ENCODE measurements at regions not wholly inside any gene's neighbourhood (a gene's known extent, or its start where the extent isn't known, plus 50 kb on each side); places are given as distances from the start of the nearest gene placed in this dataset.

GRCh38 chr6:113281014-113281413, 576.1 kb upstream of the MARCKS start:
- Mint-ChIP-seq H3K27me3 (no peaks in the 10 kb centered on the region), H3K9me3 (peaks cover 10% of the 10 kb centered on the region), H3K4me3 (no peak overlapping the region), H3K27ac (no peak overlapping the region), H3K36me3 (ENCODE audit: low read depth) (no peaks in the 10 kb centered on the region), H3K4me1 (ENCODE audit: low read depth) (no peaks in the 10 kb centered on the region)

DNA sequence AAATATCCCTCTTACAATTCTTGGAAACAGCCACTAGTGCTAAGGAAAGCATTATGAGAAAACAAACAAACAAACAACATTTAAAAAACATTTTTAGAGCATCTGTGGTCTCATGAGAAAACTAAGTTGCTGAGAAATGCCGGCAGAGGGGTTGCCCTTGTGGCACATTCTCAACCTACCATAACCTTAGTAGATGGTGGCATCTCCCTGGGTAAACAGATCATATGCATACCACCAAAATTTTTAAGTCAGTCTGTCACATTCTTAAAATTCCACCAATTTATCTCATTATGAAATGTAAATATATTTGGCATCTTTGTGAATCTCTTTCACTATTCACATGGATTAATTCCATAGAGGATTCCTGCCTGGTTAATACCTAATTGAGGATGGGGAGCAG, 575.7 kb upstream of the MARCKS start:
- Mint-ChIP-seq H3K27me3 (no peaks in the 10 kb centered on the region), H3K4me3 (no peak overlapping the region), H3K9me3 (peaks cover 10% of the 10 kb centered on the region), H3K4me1 (ENCODE audit: low read depth) (no peaks in the 10 kb centered on the region), H3K36me3 (ENCODE audit: low read depth) (no peaks in the 10 kb centered on the region), H3K27ac (no peak overlapping the region)

- H3K9me3 Mint-ChIP-seq: peaks cover 6% of the 10 kb centered on the region
- no peak overlapping the region for H3K4me3 Mint-ChIP-seq
- no peak overlapping the region for H3K27ac Mint-ChIP-seq
- H3K4me1 Mint-ChIP-seq (ENCODE audit: low read depth): no peaks in the 10 kb centered on the region
- no peaks in the 10 kb centered on the region for H3K36me3 Mint-ChIP-seq (ENCODE audit: low read depth)
- no peaks in the 10 kb centered on the region for H3K27me3 Mint-ChIP-seq
Measured at GRCh38 chr6:113287396-113287795, 569.7 kb upstream of the MARCKS start.

GRCh38 chr6:113288409-113288808, 568.7 kb upstream of the MARCKS start:
- Mint-ChIP-seq H3K36me3 (ENCODE audit: low read depth) (no peaks in the 10 kb centered on the region), H3K4me1 (ENCODE audit: low read depth) (no peaks in the 10 kb centered on the region), H3K27ac (no peak overlapping the region), H3K9me3 (peaks cover 6% of the 10 kb centered on the region), H3K27me3 (no peaks in the 10 kb centered on the region), H3K4me3 (no peak overlapping the region)

- no peaks in the 10 kb centered on the region for H3K4me1 Mint-ChIP-seq (ENCODE audit: low read depth)
- H3K27me3 Mint-ChIP-seq: no peaks in the 10 kb centered on the region
- peaks cover 3% of the 10 kb centered on the region for H3K9me3 Mint-ChIP-seq
- H3K27ac Mint-ChIP-seq: no peak overlapping the region
- H3K36me3 Mint-ChIP-seq (ENCODE audit: low read depth): no peaks in the 10 kb centered on the region
- no peak overlapping the region for H3K4me3 Mint-ChIP-seq
Measured at GRCh38 chr6:113289166-113289565, 568.0 kb upstream of the MARCKS start.

DNA sequence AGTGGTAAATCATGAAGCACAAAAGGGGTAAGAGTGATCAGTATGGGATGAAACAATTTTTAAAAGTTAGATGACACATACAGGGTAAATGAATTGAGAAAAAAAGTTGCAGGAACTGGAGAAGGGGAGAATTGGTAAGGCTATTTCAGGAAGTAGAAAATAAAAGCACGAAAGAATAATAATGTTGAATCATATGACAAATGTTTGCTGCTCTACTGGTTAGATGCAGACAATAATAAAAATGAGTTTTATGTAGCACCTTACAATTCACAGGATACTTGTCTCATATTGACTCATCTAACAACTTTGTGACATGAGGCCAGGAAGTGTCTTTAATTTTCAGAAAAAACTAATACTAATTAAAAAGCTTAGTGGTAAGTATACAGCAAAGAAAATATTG, 566.5 kb upstream of the MARCKS start:
- Mint-ChIP-seq H3K27me3 (no peaks in the 10 kb centered on the region), H3K4me3 (no peak overlapping the region), H3K4me1 (ENCODE audit: low read depth) (no peaks in the 10 kb centered on the region), H3K9me3 (no peaks in the 10 kb centered on the region), H3K36me3 (ENCODE audit: low read depth) (no peaks in the 10 kb centered on the region), H3K27ac (no peak overlapping the region)

GRCh38 chr6:113291751-113292445, 565.2 kb upstream of the MARCKS start:
- Mint-ChIP-seq H3K27me3 (no peaks in the 10 kb centered on the region), H3K4me3 (no peak overlapping the region), H3K4me1 (ENCODE audit: low read depth) (no peaks in the 10 kb centered on the region), H3K9me3 (no peaks in the 10 kb centered on the region), H3K36me3 (ENCODE audit: low read depth) (no peaks in the 10 kb centered on the region), H3K27ac (no peak overlapping the region)

- H3K4me3 Mint-ChIP-seq: no peak overlapping the region
- H3K36me3 Mint-ChIP-seq (ENCODE audit: low read depth): no peaks in the 10 kb centered on the region
- H3K9me3 Mint-ChIP-seq: no peaks in the 10 kb centered on the region
- H3K27me3 Mint-ChIP-seq: no peaks in the 10 kb centered on the region
- H3K4me1 Mint-ChIP-seq (ENCODE audit: low read depth): no peaks in the 10 kb centered on the region
- H3K27ac Mint-ChIP-seq: no peak overlapping the region
Measured at GRCh38 chr6:113292646-113293422, 564.3 kb upstream of the MARCKS start.

DNA sequence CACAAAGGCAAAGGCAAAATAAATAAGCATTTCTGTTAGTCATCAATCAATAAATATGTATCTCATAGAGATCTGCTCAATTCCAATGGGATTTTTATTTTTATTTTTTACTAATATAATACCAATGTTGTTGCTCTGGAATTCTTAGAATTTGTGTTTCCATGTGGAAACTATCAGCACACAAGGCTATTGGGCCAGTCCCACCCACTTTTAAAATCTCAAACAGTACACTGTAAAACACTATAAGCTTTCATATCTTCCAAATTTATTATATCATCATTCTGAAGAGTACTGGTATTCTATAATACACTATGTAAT, 563.8 kb upstream of the MARCKS start:
- Mint-ChIP-seq H3K36me3 (ENCODE audit: low read depth) (no peaks in the 10 kb centered on the region), H3K4me1 (ENCODE audit: low read depth) (no peaks in the 10 kb centered on the region), H3K27me3 (no peaks in the 10 kb centered on the region), H3K27ac (no peak overlapping the region), H3K4me3 (no peak overlapping the region), H3K9me3 (no peaks in the 10 kb centered on the region)

DNA sequence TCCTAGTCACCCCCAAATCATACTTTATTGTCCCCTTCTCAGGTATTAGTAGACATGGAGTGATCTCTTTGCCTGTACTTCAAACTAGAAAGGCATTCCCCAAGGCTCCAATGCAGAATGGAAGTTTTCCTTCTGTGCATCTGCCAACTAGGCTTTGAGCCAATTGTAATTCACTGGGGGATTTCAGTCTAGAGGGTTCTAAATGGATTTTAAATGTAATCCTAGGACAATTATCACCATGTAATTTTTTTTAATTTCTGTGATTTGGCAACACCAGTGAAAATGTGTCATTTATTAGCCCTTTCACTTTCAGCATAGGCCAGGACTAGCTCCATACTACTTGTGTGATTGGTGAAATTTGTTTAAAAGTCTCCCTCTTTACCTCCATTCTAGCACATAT, 557.6 kb upstream of the MARCKS start:
- Mint-ChIP-seq H3K4me1 (ENCODE audit: low read depth) (no peaks in the 10 kb centered on the region), H3K27me3 (no peaks in the 10 kb centered on the region), H3K36me3 (ENCODE audit: low read depth) (no peaks in the 10 kb centered on the region), H3K27ac (no peak overlapping the region), H3K9me3 (no peaks in the 10 kb centered on the region), H3K4me3 (no peak overlapping the region)

GRCh38 chr6:113301651-113302050, 555.5 kb upstream of the MARCKS start:
- no peak overlapping the region for H3K4me3 Mint-ChIP-seq
- no peaks in the 10 kb centered on the region for H3K4me1 Mint-ChIP-seq (ENCODE audit: low read depth)
- H3K27ac Mint-ChIP-seq: no peak overlapping the region
- no peaks in the 10 kb centered on the region for H3K27me3 Mint-ChIP-seq
- no peaks in the 10 kb centered on the region for H3K36me3 Mint-ChIP-seq (ENCODE audit: low read depth)
- no peaks in the 10 kb centered on the region for H3K9me3 Mint-ChIP-seq

DNA sequence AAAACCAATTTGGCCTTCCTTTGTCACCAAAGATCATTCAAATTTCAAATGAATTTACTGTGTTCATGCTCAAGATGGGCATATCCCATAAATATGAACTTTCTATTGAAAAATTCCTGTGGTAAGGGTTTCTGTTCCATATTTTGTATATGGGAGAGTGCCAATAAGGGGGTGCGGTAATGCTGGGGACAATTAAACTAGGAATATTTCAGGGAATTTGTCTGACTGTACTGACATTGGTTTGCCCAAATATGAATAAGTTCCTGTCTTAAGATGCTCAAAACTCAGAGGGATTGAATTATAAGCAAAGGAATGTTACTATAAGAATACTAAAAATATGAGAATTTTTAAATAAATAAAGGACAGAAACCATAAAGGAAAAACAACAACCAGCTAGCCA, 553.0 kb upstream of the MARCKS start:
- Mint-ChIP-seq H3K4me3 (no peak overlapping the region), H3K27ac (no peak overlapping the region), H3K27me3 (no peaks in the 10 kb centered on the region), H3K4me1 (ENCODE audit: low read depth) (no peaks in the 10 kb centered on the region), H3K36me3 (ENCODE audit: low read depth) (no peaks in the 10 kb centered on the region), H3K9me3 (no peaks in the 10 kb centered on the region)

- no peak overlapping the region for H3K27ac Mint-ChIP-seq
- no peaks in the 10 kb centered on the region for H3K9me3 Mint-ChIP-seq
- H3K4me3 Mint-ChIP-seq: no peak overlapping the region
- no peaks in the 10 kb centered on the region for H3K27me3 Mint-ChIP-seq
- no peaks in the 10 kb centered on the region for H3K36me3 Mint-ChIP-seq (ENCODE audit: low read depth)
- no peaks in the 10 kb centered on the region for H3K4me1 Mint-ChIP-seq (ENCODE audit: low read depth)
Measured at GRCh38 chr6:113306552-113307145, 550.5 kb upstream of the MARCKS start.

GRCh38 chr6:113308266-113308665, 548.9 kb upstream of the MARCKS start:
- Mint-ChIP-seq H3K27me3 (no peaks in the 10 kb centered on the region), H3K4me3 (no peak overlapping the region), H3K36me3 (ENCODE audit: low read depth) (no peaks in the 10 kb centered on the region), H3K9me3 (no peaks in the 10 kb centered on the region), H3K27ac (no peak overlapping the region), H3K4me1 (ENCODE audit: low read depth) (no peaks in the 10 kb centered on the region)

GRCh38 chr6:113313841-113314240, 543.3 kb upstream of the MARCKS start:
- H3K4me3 Mint-ChIP-seq: no peak overlapping the region
- H3K27me3 Mint-ChIP-seq: no peaks in the 10 kb centered on the region
- H3K4me1 Mint-ChIP-seq (ENCODE audit: low read depth): no peaks in the 10 kb centered on the region
- H3K9me3 Mint-ChIP-seq: no peaks in the 10 kb centered on the region
- H3K27ac Mint-ChIP-seq: no peak overlapping the region
- no peaks in the 10 kb centered on the region for H3K36me3 Mint-ChIP-seq (ENCODE audit: low read depth)
